ENCODE measurements at regions not wholly inside any gene's neighbourhood (a gene's known extent, or its start where the extent isn't known, plus 50 kb on each side); places are given as distances from the start of the nearest gene placed in this dataset.

GRCh38 chr6:51271615-51272014, 452.9 kb downstream of the TFAP2B start:
- H3K4me1 Mint-ChIP-seq (ENCODE audit: low read depth), result no peaks in the 10 kb centered on the region
- H3K4me3 Mint-ChIP-seq (ENCODE audit: unreplicated experiment), result no peak overlapping the region
- H3K27me3 Mint-ChIP-seq (ENCODE audit: low read depth), result no peaks in the 10 kb centered on the region
- no peak for TF ChIP-seq CTCF (IDR thresholded peaks at IDR 0.05)
- no peaks in the 10 kb centered on the region for H3K36me3 Mint-ChIP-seq (ENCODE audit: low read depth)
- H3K9me3 Mint-ChIP-seq (ENCODE audit: low read depth), result no peaks in the 10 kb centered on the region
- no peak for DNase-seq (ENCODE audit: low spot score)
- no peak overlapping the region for H3K27ac Mint-ChIP-seq (ENCODE audit: unreplicated experiment)

GRCh38 chr6:51273228-51273961, 454.7 kb downstream of the TFAP2B start:
- H3K27me3 Mint-ChIP-seq (ENCODE audit: low read depth), result no peaks in the 10 kb centered on the region
- H3K4me1 Mint-ChIP-seq (ENCODE audit: low read depth), result no peaks in the 10 kb centered on the region
- no peak for DNase-seq (ENCODE audit: low spot score)
- no peak for TF ChIP-seq CTCF (IDR thresholded peaks at IDR 0.05)
- no peak overlapping the region for H3K4me3 Mint-ChIP-seq (ENCODE audit: unreplicated experiment)
- no peak overlapping the region for H3K27ac Mint-ChIP-seq (ENCODE audit: unreplicated experiment)
- H3K9me3 Mint-ChIP-seq (ENCODE audit: low read depth), result no peaks in the 10 kb centered on the region
- no peaks in the 10 kb centered on the region for H3K36me3 Mint-ChIP-seq (ENCODE audit: low read depth)

- no peak for TF ChIP-seq CTCF (IDR thresholded peaks at IDR 0.05)
- Mint-ChIP-seq H3K36me3 (ENCODE audit: low read depth) (no peaks in the 10 kb centered on the region), H3K4me3 (ENCODE audit: unreplicated experiment) (no peak overlapping the region), H3K9me3 (ENCODE audit: low read depth) (no peaks in the 10 kb centered on the region), H3K27me3 (ENCODE audit: low read depth) (no peaks in the 10 kb centered on the region), H3K27ac (ENCODE audit: unreplicated experiment) (no peak overlapping the region), H3K4me1 (ENCODE audit: low read depth) (no peaks in the 10 kb centered on the region)
- DNase-seq (ENCODE audit: low spot score), result no peak
Observed at GRCh38 chr6:51277474-51277873, 458.8 kb downstream of the TFAP2B start.

- H3K4me1 Mint-ChIP-seq (ENCODE audit: low read depth), result no peaks in the 10 kb centered on the region
- no peaks in the 10 kb centered on the region for H3K36me3 Mint-ChIP-seq (ENCODE audit: low read depth)
- H3K27ac Mint-ChIP-seq (ENCODE audit: unreplicated experiment), result no peak overlapping the region
- no peaks in the 10 kb centered on the region for H3K9me3 Mint-ChIP-seq (ENCODE audit: low read depth)
- no peak overlapping the region for H3K4me3 Mint-ChIP-seq (ENCODE audit: unreplicated experiment)
- no peaks in the 10 kb centered on the region for H3K27me3 Mint-ChIP-seq (ENCODE audit: low read depth)
- no peak for TF ChIP-seq CTCF (IDR thresholded peaks at IDR 0.05)
- no peak for DNase-seq (ENCODE audit: low spot score)
Observed at GRCh38 chr6:51282026-51282425, 463.4 kb downstream of the TFAP2B start.

- H3K27me3 Mint-ChIP-seq (ENCODE audit: low read depth), result no peaks in the 10 kb centered on the region
- no peak for TF ChIP-seq CTCF (IDR thresholded peaks at IDR 0.05)
Observed at GRCh38 chr6:51283723-51284355, 465.2 kb downstream of the TFAP2B start.

More at GRCh38 chr6:51283723-51284355, 465.2 kb downstream of the TFAP2B start:
- DNase-seq (ENCODE audit: low spot score), result no peak
- H3K9me3 Mint-ChIP-seq (ENCODE audit: low read depth), result no peaks in the 10 kb centered on the region
- peaks cover 4% of the 10 kb centered on the region for H3K4me1 Mint-ChIP-seq (ENCODE audit: low read depth)
- H3K4me3 Mint-ChIP-seq (ENCODE audit: unreplicated experiment), result no peak overlapping the region
- H3K27ac Mint-ChIP-seq (ENCODE audit: unreplicated experiment), result no peak overlapping the region
- H3K36me3 Mint-ChIP-seq (ENCODE audit: low read depth), result no peaks in the 10 kb centered on the region
